SK-N-SH treated with all-trans-retinoic acid at 6 μM for 48 hours (cell line): ENCODE measurements at regions not wholly inside any gene's neighbourhood (a gene's known extent, or its start where the extent isn't known, plus 50 kb on each side); places are given as distances from the start of the nearest gene placed in this dataset.

Experiments used
- ARNTL ChIP-seq: fragments of 450-650 bp; formaldehyde crosslinking; IDR thresholded peaks from 2 replicates; pipeline ENCODE4 v1.5.0; 2020; ENCODE audit warnings: low read depth, mild to moderate bottlenecking, moderate library complexity, borderline replicate concordance
- BACH2 ChIP-seq: fragments of 250-450 bp; sonication (Bioruptor Pico); IDR thresholded peaks from 2 replicates; pipeline ENCODE4 v1.9.0; 2021; ENCODE audit warnings: mild to moderate bottlenecking, borderline replicate concordance
- CSDC2 ChIP-seq: fragments of 250-450 bp; sonication (Bioruptor Pico); IDR thresholded peaks from 2 replicates; pipeline ENCODE4 v1.5.0; 2020; ENCODE audit warnings: mild to moderate bottlenecking, moderate library complexity
- PPARA ChIP-seq: fragments of 250-450 bp; sonication (Bioruptor Pico); IDR thresholded peaks from 2 replicates; pipeline ENCODE4 v1.5.0; 2020; ENCODE audit warnings: mild to moderate bottlenecking, borderline replicate concordance
- RARB ChIP-seq: fragments of 250-450 bp; sonication (Bioruptor Pico); IDR thresholded peaks from 2 replicates; pipeline ENCODE4 v1.8.0; 2021; ENCODE audit warnings: mild to moderate bottlenecking, moderate library complexity
- TOX ChIP-seq: fragments of 250-450 bp; sonication (Bioruptor Pico); IDR thresholded peaks from 2 replicates; pipeline ENCODE4 v1.8.0; 2021; ENCODE audit warnings: mild to moderate bottlenecking, moderate library complexity, borderline replicate concordance
- ZC3H10 ChIP-seq: fragments of 250-450 bp; sonication (Bioruptor Pico); IDR thresholded peaks from 2 replicates; pipeline ENCODE4 v1.5.1; 2021; ENCODE audit warnings: mild to moderate bottlenecking, moderate library complexity

GRCh38 chr2:136215449-136215848 lies 97.5 kb upstream of the CXCR4 start:
- TF ChIP-seq TOX (CRISPR knock-in tag) (no peak), PPARA (no peak), RARB (CRISPR knock-in tag) (no peak), ZC3H10 (CRISPR knock-in tag) (no peak), BACH2 (CRISPR knock-in tag) (no peak), CSDC2 (CRISPR knock-in tag) (no peak), ARNTL (CRISPR knock-in tag) (no peak)
